Heart left ventricle (tissue), 16 donors: ENCODE measurements at regions not wholly inside any gene's neighbourhood (a gene's known extent, or its start where the extent isn't known, plus 50 kb on each side); places are given as distances from the start of the nearest gene placed in this dataset.
"Not testable (repeated sequence)": the region's sequence is repeated elsewhere in the genome, so short reads cannot be mapped to it uniquely, and the experiment has no call there.

Experiments
- ATAC-seq, 4 donors: fragments of 200-7000 bp; cut with Tn5 transposase; one replicate each; pipeline ENCODE4 v1.9.1; 2020 to 2022; ENCODE audit warnings: moderate library complexity in 4 of 4, mild to moderate bottlenecking in 3 of 4, moderate number of reproducible peaks in 1 of 4
- DNase-seq, 5 donors: peaks; one replicate each; pipeline ENCODE4 v3.0.0-alpha.2; 2020
- H3K27ac ChIP-seq, 12 donors: fragments of 200-600 bp; sonication (generic) in 4 of 12; one replicate each; pipeline versions ENCODE4 v1.5.0 to v1.8.0; 2016 to 2022; ENCODE audit warnings: mild to moderate bottlenecking in 2 of 12
- H3K27me3 ChIP-seq, 9 donors: fragments of 200-600 bp; sonication (generic) in 2 of 9; one replicate each; pipeline versions ENCODE4 v1.5.1 to v1.8.0; 2016 to 2022; ENCODE audit warnings: mild to moderate bottlenecking in 3 of 9
- H3K36me3 ChIP-seq, 9 donors: fragments of 200-600 bp; sonication (generic) in 2 of 9; one replicate each; pipeline versions ENCODE4 v1.5.0 to v1.8.0; 2018 to 2022; ENCODE audit warnings: mild to moderate bottlenecking in 2 of 9
- H3K4me1 ChIP-seq, 12 donors: fragments of 200-600 bp; sonication (generic) in 4 of 12; one replicate each; pipeline versions ENCODE4 v1.5.0 to v1.8.0; 2016 to 2022; ENCODE audit warnings: mild to moderate bottlenecking in 3 of 12
- H3K4me3 ChIP-seq, 12 donors: fragments of 200-600 bp; sonication (generic) in 4 of 12; one replicate each; pipeline versions ENCODE4 v1.5.0 to v1.8.0; 2017 to 2022; ENCODE audit warnings: mild to moderate bottlenecking in 9 of 12, moderate library complexity in 4 of 12
- H3K9me3 ChIP-seq, 12 donors: fragments of 200-600 bp; sonication (generic) in 4 of 12; one replicate each; pipeline versions ENCODE4 v1.5.0 to v1.8.0; 2016 to 2022; ENCODE audit warnings: mild to moderate bottlenecking in 1 of 12
- CTCF ChIP-seq, 12 donors: fragments of 200-600 bp; sonication (generic) in 4 of 12; IDR thresholded peaks; one replicate each; pipeline versions ENCODE4 v1.5.0 to v1.8.0; 2018 to 2022; ENCODE audit warnings: antibody characterized with exemption in 12 of 12, mild to moderate bottlenecking in 5 of 12
- POLR2A ChIP-seq, 2 donors: fragments of 450-650 bp; IDR thresholded peaks; one replicate each; pipeline ENCODE4 v1.6.1; 2017; ENCODE audit warnings: antibody characterized with exemption in 2 of 2, mild to moderate bottlenecking in 2 of 2, moderate library complexity in 2 of 2
- WGBS, 4 donors: extraction: QIAGEN DNeasy Blood & Tissue Kit in 2 of 4; methylation state at CpG; one replicate each; pipeline versions ENCODE4 v1.1.5 to v1.1.7; 2013 to 2018; 5-methylcytosine and 5-hydroxymethylcytosine counted together
- intact Hi-C, 10 donors: fragments of 100-400 bp; cut with DNase I; formaldehyde crosslinking; loops; one replicate each; pipeline versions ENCODE4 v1.11.1 to v1.14.2; 2022
- donor health status: ischemic (EF 13 %, LVEDD 7.1; RV severe dilation, severe dysfunction).
- donor health status: healthy with polysubstance abuse.
- donor health status: DM: no; HTN: yes; CAD: no.
- donor health status: DM: no; HTN: no; CAD: no.
- donor health status: ischemic (EF 25% LVEDD 6.9; RV normal size, moderate dysfunction).
- donor health status: ischemic (EF 25% LVEDD 5.7; RV mildly dilated, moderate dysfunction).
- donor health status: healthy.
- donor health status: DM: yes; HTN: yes; CAD: no.
- donor health status: ischemic (EF 35%, LVEDD 5.7; RV mildly dilated, moderate dysfunction).
- donor health status: nonischemic (EF 11% LVEDD 7.7; RV severe dilation, severe dysfunction).
- donor health status: DM: yes; HTN: yes; CAD: no.
- donor health status: PGD.
- donor health status: ischemic (EF 29% LVEDD 5.4; RV normal size, mild dysfunction).
- donor health status: nonischemic (EF 23%, LVEDD 6.1; RV moderate dilation, normal function).

GRCh38 chr12:24659016-24659415 lies 289.9 kb downstream of the BCAT1 start:
- H3K27ac ChIP-seq: no peak overlapping the region
- WGBS, 4 donors: 90 to 96% (median 95%) methylated on average over 1 of the region's 1 CpG
- no peaks in the 10 kb centered on the region for H3K4me1 ChIP-seq
- peaks cover 0 to 11% (median 0%) of the 10 kb centered on the region in 12 donors for H3K9me3 ChIP-seq
- ATAC-seq (no peak), DNase-seq (no peak)
- no peak for TF ChIP-seq CTCF (IDR thresholded peaks at IDR 0.05)
- H3K27me3 ChIP-seq: no peaks in the 10 kb centered on the region
- no peak overlapping the region for H3K4me3 ChIP-seq
- intact Hi-C loops: no loop called here
- no peaks in the 10 kb centered on the region for H3K36me3 ChIP-seq

- H3K9me3 ChIP-seq, H3K36me3 ChIP-seq, H3K4me3 ChIP-seq, ATAC-seq, DNase-seq, intact Hi-C loops, H3K27me3 ChIP-seq, H3K27ac ChIP-seq, H3K4me1 ChIP-seq: not testable (repeated sequence)
- WGBS, 4 donors: 80 to 87% (median 82%) methylated on average over 3 to 4 of the region's 4 CpGs
Measured at GRCh38 chr12:24654344-24654743, 294.6 kb downstream of the BCAT1 start.

DNA sequence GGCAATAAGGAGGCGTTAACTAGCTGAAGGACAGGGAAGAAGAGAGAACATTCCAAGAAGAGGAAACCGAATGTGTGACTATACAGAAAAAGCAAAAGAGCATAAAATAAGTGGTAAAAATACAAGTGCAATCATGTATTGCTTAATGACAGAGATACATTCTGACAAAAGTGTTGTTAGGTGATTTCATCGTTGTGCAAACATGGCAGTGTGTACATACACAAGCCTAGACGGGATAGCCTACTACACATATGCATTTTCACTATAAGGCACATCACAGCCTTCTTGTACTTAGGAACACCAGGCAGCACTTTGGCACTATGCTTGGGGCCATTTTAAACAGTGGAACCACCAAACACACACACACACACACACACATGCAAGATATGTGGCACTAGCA lies 299.3 kb downstream of the BCAT1 start:
- H3K9me3 ChIP-seq: peaks cover 0 to 5% (median 0%) of the 10 kb centered on the region in 12 donors
- intact Hi-C loops: no loop called here
- ATAC-seq (no peak), DNase-seq (no peak)
- no peaks in the 10 kb centered on the region for H3K36me3 ChIP-seq
- TF ChIP-seq CTCF (IDR thresholded peaks at IDR 0.05): no peak
- no peak for TF ChIP-seq POLR2A (IDR thresholded peaks at IDR 0.05)
- no peak overlapping the region for H3K4me3 ChIP-seq
- no peaks in the 10 kb centered on the region for H3K27me3 ChIP-seq
- H3K27ac ChIP-seq: no peak overlapping the region
- H3K4me1 ChIP-seq: no peaks in the 10 kb centered on the region
- 71 to 86% (median 80%) methylated on average over 4 of the region's 4 CpGs for WGBS, 4 donors

GRCh38 chr12:24649209-24649608 lies 299.7 kb downstream of the BCAT1 start:
- H3K27me3 ChIP-seq: no peaks in the 10 kb centered on the region
- intact Hi-C loops: no loop called here
- WGBS, 4 donors: 54 to 57% (median 56%) methylated on average over 3 of the region's 3 CpGs
- H3K36me3 ChIP-seq: no peaks in the 10 kb centered on the region
- TF ChIP-seq CTCF (IDR thresholded peaks at IDR 0.05): no peak
- no peak for TF ChIP-seq POLR2A (IDR thresholded peaks at IDR 0.05)
- H3K27ac ChIP-seq: no peak overlapping the region
- no peak for ATAC-seq
- no peak overlapping the region for H3K4me3 ChIP-seq
- H3K4me1 ChIP-seq: no peaks in the 10 kb centered on the region
- no peak for DNase-seq
- H3K9me3 ChIP-seq: peaks cover 0 to 2% (median 0%) of the 10 kb centered on the region in 12 donors

GRCh38 chr12:24645254-24645653 lies 303.6 kb downstream of the BCAT1 start:
- WGBS, 4 donors: 47 to 68% (median 59%) methylated on average over 1 of the region's 1 CpG
- Histone ChIP-seq H3K36me3 (no peaks in the 10 kb centered on the region), H3K4me1 (no peaks in the 10 kb centered on the region), H3K9me3 (peaks cover 0 to 9% (median 0%) of the 10 kb centered on the region in 12 donors), H3K27ac (no peak overlapping the region), H3K4me3 (no peak overlapping the region), H3K27me3 (no peaks in the 10 kb centered on the region)
- intact Hi-C loops: no loop called here
- ATAC-seq (no peak), DNase-seq (no peak)
- TF ChIP-seq POLR2A (IDR thresholded peaks at IDR 0.05) (no peak), CTCF (IDR thresholded peaks at IDR 0.05) (no peak)
